Putamen (tissue), 1 donor: ENCODE measurements at regions not wholly inside any gene's neighbourhood (a gene's known extent, or its start where the extent isn't known, plus 50 kb on each side); places are given as distances from the start of the nearest gene placed in this dataset.
"Not testable (repeated sequence)": the region's sequence is repeated elsewhere in the genome, so short reads cannot be mapped to it uniquely, and the experiment has no call there.

Experiments
- DNase-seq: peaks from one replicate; pipeline ENCODE4 v3.0.0-alpha.2; 2016; ENCODE audit warnings: low spot score

DNA sequence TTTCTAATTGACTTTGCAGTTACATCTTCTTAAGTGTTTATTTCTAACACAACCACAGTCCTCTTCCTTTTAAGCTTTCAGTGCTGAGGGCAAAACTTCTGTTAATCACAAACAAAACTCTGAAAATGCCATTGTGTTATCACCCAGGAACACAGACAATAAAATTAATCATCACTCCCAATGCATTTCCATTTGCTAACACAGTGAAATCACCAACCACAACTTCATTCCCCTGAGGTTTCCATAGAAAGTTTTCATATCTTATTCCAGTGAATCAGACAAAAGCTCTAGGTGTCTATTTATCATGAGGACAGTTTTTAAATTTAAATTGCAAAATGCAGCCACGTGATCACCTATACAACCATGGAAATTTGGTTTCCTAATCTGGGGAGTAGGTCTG lies 516.2 kb upstream of the TSPY4 start:
- DNase-seq = no peak

DNA sequence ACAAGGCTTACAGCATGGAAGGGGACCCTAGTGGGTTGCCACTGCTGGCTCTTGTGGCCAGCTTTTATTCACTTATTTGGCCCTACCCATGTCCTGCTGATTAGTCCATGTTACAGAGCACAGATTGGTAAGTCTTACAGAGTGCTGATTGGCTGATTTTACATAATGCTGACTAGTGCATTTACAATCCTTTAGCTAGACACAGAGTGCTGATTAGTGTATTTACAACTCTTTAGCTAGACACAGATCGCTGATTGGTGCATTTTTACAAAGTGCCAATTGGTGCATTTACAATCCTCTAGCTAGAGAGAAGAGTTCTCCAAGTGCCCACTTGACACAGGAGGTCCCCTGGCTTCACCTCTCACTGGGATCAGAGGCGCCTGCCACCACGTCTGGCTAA lies 485.0 kb upstream of the TSPY4 start:
- no peak for DNase-seq

GRCh38 chrY:8888371-8888770 lies 448.9 kb upstream of the TSPY4 start:
- no peak for DNase-seq

DNA sequence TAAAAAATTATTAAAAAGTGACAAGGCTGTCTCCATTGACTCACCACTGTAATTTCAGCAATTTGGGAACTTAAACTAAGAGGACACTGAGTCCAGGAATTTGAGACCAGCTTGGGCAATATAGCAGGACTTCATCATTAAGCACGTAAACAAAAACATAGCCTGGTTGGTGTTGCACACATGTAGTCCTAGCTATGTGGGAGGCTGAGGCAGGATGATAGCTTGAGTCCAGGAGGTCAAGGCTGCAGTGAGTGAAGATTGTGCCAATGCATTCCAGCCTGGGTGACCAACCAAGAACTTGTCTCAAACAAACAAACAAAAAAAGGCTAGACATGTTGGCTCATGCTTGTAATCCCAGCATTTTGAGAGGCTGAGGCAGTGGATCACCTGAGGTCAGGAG lies 439.4 kb upstream of the TSPY4 start:
- DNase-seq = no peak

DNA sequence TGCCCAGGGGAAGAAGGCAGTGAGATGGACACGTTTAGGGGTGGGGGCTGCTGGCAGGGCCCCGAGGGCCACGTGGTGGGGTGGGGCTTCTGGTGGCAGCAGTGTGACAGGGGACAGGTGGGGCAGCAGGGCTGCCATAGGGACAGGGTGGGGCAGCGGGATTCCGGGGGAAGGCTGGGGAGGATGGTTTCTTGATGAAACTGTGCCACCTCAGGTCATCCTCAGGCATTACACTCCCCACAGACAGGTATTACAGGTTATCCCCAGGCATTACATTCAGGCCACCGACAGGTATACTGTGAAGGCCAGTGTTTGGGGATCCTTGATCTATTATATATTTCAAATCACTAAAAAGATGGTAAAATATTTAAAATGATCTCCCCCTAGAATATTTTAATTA lies 432.1 kb upstream of the TSPY4 start:
- DNase-seq = no peak

DNA sequence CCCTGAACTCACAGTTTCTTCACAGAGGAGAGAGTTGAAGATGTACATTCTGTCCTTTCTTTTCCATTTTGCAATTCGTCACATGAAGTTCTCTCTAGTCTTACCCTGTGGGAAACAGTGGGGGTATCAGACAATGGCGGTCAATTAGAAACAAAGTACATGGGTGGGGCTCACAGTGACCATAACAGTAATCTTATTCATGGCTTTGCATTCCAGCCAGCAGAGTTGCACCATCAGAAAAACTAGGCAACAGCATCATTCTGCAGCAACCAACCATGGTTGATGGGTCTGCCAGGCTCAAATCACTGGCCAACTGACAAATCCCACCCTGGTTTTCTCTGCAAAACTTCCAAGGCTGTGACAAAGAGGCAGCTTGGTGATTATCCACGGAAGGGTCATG lies 414.7 kb upstream of the TSPY4 start:
- DNase-seq = not testable (repeated sequence)
